ENCODE measurements at regions not wholly inside any gene's neighbourhood (a gene's known extent, or its start where the extent isn't known, plus 50 kb on each side); places are given as distances from the start of the nearest gene placed in this dataset.

DNA sequence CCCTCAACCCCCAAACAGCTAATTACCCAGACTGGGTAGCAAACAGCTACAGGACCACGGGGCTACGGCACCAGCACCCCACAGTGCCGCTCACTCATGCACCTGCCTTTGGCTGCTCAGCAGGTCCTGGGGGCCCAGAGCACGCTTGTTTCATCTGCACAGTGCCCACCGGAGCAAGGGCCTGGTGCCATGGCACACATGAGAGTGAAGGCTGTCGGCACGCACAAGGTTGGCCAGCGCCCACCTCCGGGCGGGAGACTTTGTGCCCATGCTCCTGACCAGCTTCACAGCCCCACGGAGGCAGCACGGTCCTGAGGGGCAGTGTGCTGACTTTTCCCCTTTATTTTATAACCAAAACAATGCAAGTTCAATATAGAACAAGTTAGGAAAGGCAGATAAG, 135.9 kb upstream of the NSMCE3 start:
- H3K4me3 ChIP-seq, result no peak overlapping the region
- no peaks in the 10 kb centered on the region for H3K27me3 ChIP-seq
- H3K9me3 ChIP-seq, result no peaks in the 10 kb centered on the region
- TF ChIP-seq POLR2A (IDR thresholded peaks at IDR 0.05) (no peak), EP300 (IDR thresholded peaks at IDR 0.05) (no peak), POLR2AphosphoS5 (IDR thresholded peaks at IDR 0.05) (no peak)
- TF ChIP-seq, protein P1, sequence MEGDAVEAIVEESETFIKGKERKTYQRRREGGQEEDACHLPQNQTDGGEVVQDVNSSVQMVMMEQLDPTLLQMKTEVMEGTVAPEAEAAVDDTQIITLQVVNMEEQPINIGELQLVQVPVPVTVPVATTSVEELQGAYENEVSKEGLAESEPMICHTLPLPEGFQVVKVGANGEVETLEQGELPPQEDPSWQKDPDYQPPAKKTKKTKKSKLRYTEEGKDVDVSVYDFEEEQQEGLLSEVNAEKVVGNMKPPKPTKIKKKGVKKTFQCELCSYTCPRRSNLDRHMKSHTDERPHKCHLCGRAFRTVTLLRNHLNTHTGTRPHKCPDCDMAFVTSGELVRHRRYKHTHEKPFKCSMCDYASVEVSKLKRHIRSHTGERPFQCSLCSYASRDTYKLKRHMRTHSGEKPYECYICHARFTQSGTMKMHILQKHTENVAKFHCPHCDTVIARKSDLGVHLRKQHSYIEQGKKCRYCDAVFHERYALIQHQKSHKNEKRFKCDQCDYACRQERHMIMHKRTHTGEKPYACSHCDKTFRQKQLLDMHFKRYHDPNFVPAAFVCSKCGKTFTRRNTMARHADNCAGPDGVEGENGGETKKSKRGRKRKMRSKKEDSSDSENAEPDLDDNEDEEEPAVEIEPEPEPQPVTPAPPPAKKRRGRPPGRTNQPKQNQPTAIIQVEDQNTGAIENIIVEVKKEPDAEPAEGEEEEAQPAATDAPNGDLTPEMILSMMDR (IDR thresholded peaks at IDR 0.05), result no peak
- H3K4me1 ChIP-seq, result peaks cover 0 to 14% (median 13%) of the 10 kb centered on the region in 4 donors
- intact Hi-C loops (cut with DNase I), result no loop called here
- 88 to 89% methylated on average over 12 of the region's 12 CpGs for WGBS, 2 donors
- DNase-seq, result no peak
- no peaks in the 10 kb centered on the region for H3K36me3 ChIP-seq
- no peak overlapping the region for H3K27ac ChIP-seq

DNA sequence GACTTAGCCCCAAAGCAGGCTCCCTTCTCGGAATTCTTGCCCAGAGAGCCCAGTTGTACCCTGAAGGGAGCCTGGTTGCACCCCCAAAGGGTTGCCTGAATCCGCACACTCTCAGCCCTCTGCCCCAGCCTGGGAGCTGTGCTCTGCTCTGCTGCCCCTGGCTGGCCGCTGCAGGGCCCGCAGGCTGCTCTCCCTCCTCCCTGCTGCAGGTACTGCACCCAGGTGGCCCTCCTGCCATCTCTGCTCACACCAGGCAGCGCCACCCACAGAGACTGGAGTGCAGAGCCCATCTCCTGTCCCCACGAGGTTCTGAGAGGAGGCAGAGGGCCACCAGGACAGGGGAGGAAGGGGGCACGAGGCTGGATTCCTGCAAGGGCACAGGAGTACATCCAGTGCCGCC, 134.2 kb upstream of the NSMCE3 start:
- no peaks in the 10 kb centered on the region for H3K9me3 ChIP-seq
- no peaks in the 10 kb centered on the region for H3K27me3 ChIP-seq
- peaks cover 0 to 19% (median 13%) of the 10 kb centered on the region in 4 donors for H3K4me1 ChIP-seq
- H3K4me3 ChIP-seq, result no peak overlapping the region
- no peak for TF ChIP-seq POLR2AphosphoS5 (IDR thresholded peaks at IDR 0.05)
- TF ChIP-seq POLR2A (IDR thresholded peaks at IDR 0.05), result no peak
- no peak for TF ChIP-seq EP300 (IDR thresholded peaks at IDR 0.05)
- TF ChIP-seq, protein P1 (IDR thresholded peaks at IDR 0.05), result no peak
- intact Hi-C loops (cut with DNase I), result no loop called here
- no peaks in the 10 kb centered on the region for H3K36me3 ChIP-seq
- 57 to 60% methylated on average over 8 of the region's 8 CpGs for WGBS, 2 donors
- no peak for DNase-seq
- no peak overlapping the region for H3K27ac ChIP-seq

DNA sequence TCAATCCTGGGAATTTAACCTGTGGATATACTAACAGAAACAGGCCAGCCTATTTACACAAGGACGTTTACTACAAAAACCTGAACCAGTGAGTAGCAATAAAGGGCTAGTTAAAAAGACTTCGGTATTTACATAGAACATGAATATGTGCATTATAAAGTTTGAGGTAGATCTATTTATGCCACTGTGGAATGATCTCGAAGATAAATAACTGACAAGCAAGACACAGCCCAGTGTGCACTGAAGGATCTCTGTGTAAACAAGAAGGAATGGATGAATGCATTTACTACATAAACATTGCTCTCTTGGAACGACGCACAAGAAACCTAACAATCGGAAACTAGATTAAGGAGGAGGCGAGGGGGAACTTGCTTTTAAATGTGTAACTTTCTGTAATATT, 132.0 kb upstream of the NSMCE3 start:
- H3K9me3 ChIP-seq, result no peaks in the 10 kb centered on the region
- intact Hi-C loops (cut with DNase I), result no loop called here
- no peaks in the 10 kb centered on the region for H3K27me3 ChIP-seq
- no peaks in the 10 kb centered on the region for H3K36me3 ChIP-seq
- TF ChIP-seq, protein P1 (IDR thresholded peaks at IDR 0.05), result no peak
- TF ChIP-seq EP300 (IDR thresholded peaks at IDR 0.05) (peak in 1 of 4 donors; percentile 27), POLR2A (IDR thresholded peaks at IDR 0.05) (no peak), POLR2AphosphoS5 (IDR thresholded peaks at IDR 0.05) (peak in 2 of 4 donors; percentile 53 to 76)
- no peak for DNase-seq
- 9 to 47% methylated on average over 7 of the region's 7 CpGs for WGBS, 2 donors
- no peak overlapping the region for H3K4me3 ChIP-seq
- H3K4me1 ChIP-seq, result peaks cover 0 to 40% (median 25%) of the 10 kb centered on the region in 4 donors
- peak overlapping the region in 1 of 4 donors; percentile 41 for H3K27ac ChIP-seq

DNA sequence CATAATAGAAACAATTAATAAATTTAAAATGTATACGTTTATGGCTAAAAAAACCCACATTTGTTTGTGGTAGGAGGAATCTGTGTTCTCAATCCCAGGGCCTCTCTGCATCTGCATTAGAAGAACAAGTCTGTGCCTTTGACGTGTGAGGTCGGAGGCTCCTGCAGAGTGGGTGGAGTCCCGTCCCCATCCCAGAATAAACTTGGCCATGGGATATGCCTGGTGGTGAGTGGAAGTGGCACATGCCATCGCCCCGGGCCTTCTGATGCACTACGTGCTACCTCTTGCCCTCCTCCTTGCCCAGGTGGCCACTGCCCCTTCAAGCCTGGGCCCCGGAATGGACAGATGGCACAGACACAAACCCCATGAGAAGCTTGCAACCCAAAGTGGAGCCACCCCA, 131.1 kb upstream of the NSMCE3 start:
- H3K9me3 ChIP-seq, result no peaks in the 10 kb centered on the region
- no peak for TF ChIP-seq EP300 (IDR thresholded peaks at IDR 0.05)
- TF ChIP-seq, protein P1 (IDR thresholded peaks at IDR 0.05), result no peak
- no peak for TF ChIP-seq POLR2AphosphoS5 (IDR thresholded peaks at IDR 0.05)
- TF ChIP-seq POLR2A (IDR thresholded peaks at IDR 0.05), result no peak

DNA sequence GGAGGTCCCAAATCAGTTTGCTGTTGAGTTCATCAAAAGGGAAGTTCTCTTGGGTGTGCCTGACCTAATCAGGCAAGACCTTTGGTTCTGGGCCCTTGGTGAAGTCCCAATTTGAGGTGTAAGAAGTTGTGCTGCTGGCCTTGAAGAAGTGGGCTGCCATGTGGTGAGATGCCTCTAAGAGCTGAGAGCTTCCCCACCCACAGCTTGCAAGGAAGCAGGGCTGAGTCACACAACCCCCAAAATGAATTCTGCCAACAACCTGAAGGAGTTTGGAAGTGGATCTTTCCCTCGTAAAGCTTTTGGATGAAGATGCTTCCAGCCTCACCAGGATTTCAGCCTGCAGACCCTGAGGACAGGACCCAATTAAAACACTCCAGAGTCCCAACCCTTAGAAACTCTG, 129.3 kb upstream of the NSMCE3 start:
- no peaks in the 10 kb centered on the region for H3K9me3 ChIP-seq
- WGBS, 2 donors, result 86 to 95% methylated on average over 1 of the region's 1 CpG
- H3K36me3 ChIP-seq, result no peaks in the 10 kb centered on the region
- no peak for DNase-seq
- no peak overlapping the region for H3K4me3 ChIP-seq
- no peaks in the 10 kb centered on the region for H3K27me3 ChIP-seq
- no peak overlapping the region for H3K27ac ChIP-seq
- intact Hi-C loops (cut with DNase I), result loop anchor here (5.0 kb wide), 2 partner anchors 37 to 52 kb away; no protein-coding TSS in a partner anchor
- no peak for TF ChIP-seq POLR2A (IDR thresholded peaks at IDR 0.05)
- TF ChIP-seq POLR2AphosphoS5 (IDR thresholded peaks at IDR 0.05), result no peak
- TF ChIP-seq, protein P1 (IDR thresholded peaks at IDR 0.05), result no peak
- no peak for TF ChIP-seq EP300 (IDR thresholded peaks at IDR 0.05)
- peaks cover 0 to 53% (median 30%) of the 10 kb centered on the region in 4 donors for H3K4me1 ChIP-seq

More for the DNA sequence above, 131.1 kb upstream of the NSMCE3 start:
- H3K27me3 ChIP-seq, result no peaks in the 10 kb centered on the region
- DNase-seq, result no peak
- no peaks in the 10 kb centered on the region for H3K36me3 ChIP-seq
- no peak overlapping the region for H3K4me3 ChIP-seq
- intact Hi-C loops (cut with DNase I), result no loop called here
- peaks cover 0 to 50% (median 29%) of the 10 kb centered on the region in 4 donors for H3K4me1 ChIP-seq
- no peak overlapping the region for H3K27ac ChIP-seq
- WGBS, 2 donors, result 87 to 91% methylated on average over 8 of the region's 8 CpGs

Measured in sigmoid colon (tissue), 6 donors.